Gastrocnemius medialis (tissue), 4 donors: ENCODE measurements at regions not wholly inside any gene's neighbourhood (a gene's known extent, or its start where the extent isn't known, plus 50 kb on each side); places are given as distances from the start of the nearest gene placed in this dataset.

ENCODE experiments used
- CTCF ChIP-seq, 5 experiments: fragments of 450-650 bp in 3 of 5; fragments of 200-600 bp in 2 of 5; sonication (generic) in 2 of 5; IDR thresholded peaks in 4 of 5; conservative IDR thresholded peaks in 1 of 5; 1 replicate in 4 of 5; 2 replicates in 1 of 5; pipeline ENCODE4 v1.5.1; 2016 to 2019; ENCODE audit warnings: antibody characterized with exemption in 5 of 5, mild to moderate bottlenecking in 3 of 5, moderate library complexity in 3 of 5
- POLR2A ChIP-seq, 2 donors: fragments of 450-650 bp; IDR thresholded peaks; one replicate each; pipeline ENCODE4 v1.6.1; 2017; ENCODE audit warnings: antibody characterized with exemption in 2 of 2, mild to moderate bottlenecking in 2 of 2, moderate library complexity in 2 of 2

GRCh38 chr6:112735129-112735528 lies 388.0 kb downstream of the RFPL4B start:
- TF ChIP-seq CTCF (IDR thresholded peaks at IDR 0.05 in 4 of 5, conservative IDR thresholded peaks at IDR 0.05 in 1 of 5) (no peak), POLR2A (IDR thresholded peaks at IDR 0.05) (no peak)
